Ishikawa (cell line): ENCODE measurements at regions not wholly inside any gene's neighbourhood (a gene's known extent, or its start where the extent isn't known, plus 50 kb on each side); places are given as distances from the start of the nearest gene placed in this dataset.

Experiments
- CEBPB ChIP-seq: IDR thresholded peaks from 2 replicates; pipeline ENCODE4 v1.6.1; 2012
- CREB1 ChIP-seq: IDR thresholded peaks from 2 replicates; pipeline ENCODE4 v1.6.1; 2012; ENCODE audit warnings: low read depth
- EGR1 ChIP-seq: IDR thresholded peaks from 2 replicates; pipeline ENCODE4 v1.6.1; 2012
- EP300 ChIP-seq: IDR thresholded peaks from 2 replicates; pipeline ENCODE4 v1.6.1; 2012; ENCODE audit warnings: borderline replicate concordance
- FOXM1 ChIP-seq: IDR thresholded peaks from 2 replicates; pipeline ENCODE4 v1.6.1; 2012; ENCODE audit warnings: low read depth, borderline replicate concordance
- NFIC ChIP-seq: IDR thresholded peaks from 2 replicates; pipeline ENCODE4 v1.6.1; 2012
- RAD21 ChIP-seq: IDR thresholded peaks from 2 replicates; pipeline ENCODE4 v1.6.1; 2012; ENCODE audit warnings: low read depth
- TAF1 ChIP-seq: IDR thresholded peaks from 2 replicates; pipeline ENCODE4 v1.6.1; 2012; ENCODE audit warnings: low read depth, mild to moderate bottlenecking
- TCF12 ChIP-seq: IDR thresholded peaks from 2 replicates; pipeline ENCODE4 v1.6.1; 2012; ENCODE audit warnings: low read depth
- TEAD4 ChIP-seq: IDR thresholded peaks from 2 replicates; pipeline ENCODE4 v1.6.1; 2012
- USF1 ChIP-seq: IDR thresholded peaks from 2 replicates; pipeline ENCODE4 v1.6.1; 2012
- YY1 ChIP-seq: IDR thresholded peaks from 2 replicates; pipeline ENCODE4 v1.6.1; 2012; ENCODE audit warnings: low read depth
- ZBTB7A ChIP-seq: IDR thresholded peaks from 2 replicates; pipeline ENCODE4 v1.6.1; 2012; ENCODE audit warnings: low read depth
- TF ChIP-seq, protein P1 (sequence below): IDR thresholded peaks from 2 replicates; pipeline ENCODE4 v1.6.1; 2012; ENCODE audit warnings: low read depth, mild to moderate bottlenecking
- TF ChIP-seq, protein P2 (sequence below): IDR thresholded peaks from 2 replicates; pipeline ENCODE4 v1.6.1; 2012

DNA sequence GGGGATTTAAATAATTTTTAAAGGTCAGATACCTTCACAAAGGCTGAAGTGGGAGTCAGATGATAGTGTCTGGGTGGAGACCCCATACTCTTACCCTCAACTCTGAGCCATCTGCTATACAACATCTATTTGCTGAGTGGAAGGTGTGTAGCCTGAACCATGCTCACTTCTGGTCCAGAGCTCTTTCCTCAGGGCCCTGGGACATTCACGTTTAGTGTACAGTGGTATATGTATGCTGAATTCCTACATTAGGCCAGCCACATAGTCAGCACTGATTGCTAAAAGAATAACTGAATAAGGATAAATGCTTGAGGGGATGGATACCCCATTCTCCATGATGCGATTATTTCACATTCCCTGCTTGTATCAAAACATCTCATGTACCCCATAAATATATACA lies 107.3 kb downstream of the KIF26A start:
- TF ChIP-seq EGR1 (no peak), CEBPB (no peak), ZBTB7A (no peak), TEAD4 (no peak)
- TF ChIP-seq, protein P1, sequence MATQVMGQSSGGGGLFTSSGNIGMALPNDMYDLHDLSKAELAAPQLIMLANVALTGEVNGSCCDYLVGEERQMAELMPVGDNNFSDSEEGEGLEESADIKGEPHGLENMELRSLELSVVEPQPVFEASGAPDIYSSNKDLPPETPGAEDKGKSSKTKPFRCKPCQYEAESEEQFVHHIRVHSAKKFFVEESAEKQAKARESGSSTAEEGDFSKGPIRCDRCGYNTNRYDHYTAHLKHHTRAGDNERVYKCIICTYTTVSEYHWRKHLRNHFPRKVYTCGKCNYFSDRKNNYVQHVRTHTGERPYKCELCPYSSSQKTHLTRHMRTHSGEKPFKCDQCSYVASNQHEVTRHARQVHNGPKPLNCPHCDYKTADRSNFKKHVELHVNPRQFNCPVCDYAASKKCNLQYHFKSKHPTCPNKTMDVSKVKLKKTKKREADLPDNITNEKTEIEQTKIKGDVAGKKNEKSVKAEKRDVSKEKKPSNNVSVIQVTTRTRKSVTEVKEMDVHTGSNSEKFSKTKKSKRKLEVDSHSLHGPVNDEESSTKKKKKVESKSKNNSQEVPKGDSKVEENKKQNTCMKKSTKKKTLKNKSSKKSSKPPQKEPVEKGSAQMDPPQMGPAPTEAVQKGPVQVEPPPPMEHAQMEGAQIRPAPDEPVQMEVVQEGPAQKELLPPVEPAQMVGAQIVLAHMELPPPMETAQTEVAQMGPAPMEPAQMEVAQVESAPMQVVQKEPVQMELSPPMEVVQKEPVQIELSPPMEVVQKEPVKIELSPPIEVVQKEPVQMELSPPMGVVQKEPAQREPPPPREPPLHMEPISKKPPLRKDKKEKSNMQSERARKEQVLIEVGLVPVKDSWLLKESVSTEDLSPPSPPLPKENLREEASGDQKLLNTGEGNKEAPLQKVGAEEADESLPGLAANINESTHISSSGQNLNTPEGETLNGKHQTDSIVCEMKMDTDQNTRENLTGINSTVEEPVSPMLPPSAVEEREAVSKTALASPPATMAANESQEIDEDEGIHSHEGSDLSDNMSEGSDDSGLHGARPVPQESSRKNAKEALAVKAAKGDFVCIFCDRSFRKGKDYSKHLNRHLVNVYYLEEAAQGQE: no peak
- TF ChIP-seq, protein P2, sequence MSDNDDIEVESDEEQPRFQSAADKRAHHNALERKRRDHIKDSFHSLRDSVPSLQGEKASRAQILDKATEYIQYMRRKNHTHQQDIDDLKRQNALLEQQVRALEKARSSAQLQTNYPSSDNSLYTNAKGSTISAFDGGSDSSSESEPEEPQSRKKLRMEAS: no peak

- TF ChIP-seq EP300 (no peak), CREB1 (no peak), RAD21 (no peak), USF1 (no peak), YY1 (no peak), CEBPB (no peak), FOXM1 (no peak), TEAD4 (no peak)
- TF ChIP-seq, protein P2: no peak
Measured at GRCh38 chr14:104246401-104247335, 108.3 kb downstream of the KIF26A start.

GRCh38 chr14:104247336-104248202 lies 109.2 kb downstream of the KIF26A start:
- TF ChIP-seq TAF1 (no peak), CEBPB (no peak), NFIC (no peak), EGR1 (no peak), RAD21 (no peak), CREB1 (no peak), TCF12 (no peak), ZBTB7A (no peak), YY1 (no peak), FOXM1 (no peak), USF1 (no peak)
- TF ChIP-seq, protein P1: no peak

DNA sequence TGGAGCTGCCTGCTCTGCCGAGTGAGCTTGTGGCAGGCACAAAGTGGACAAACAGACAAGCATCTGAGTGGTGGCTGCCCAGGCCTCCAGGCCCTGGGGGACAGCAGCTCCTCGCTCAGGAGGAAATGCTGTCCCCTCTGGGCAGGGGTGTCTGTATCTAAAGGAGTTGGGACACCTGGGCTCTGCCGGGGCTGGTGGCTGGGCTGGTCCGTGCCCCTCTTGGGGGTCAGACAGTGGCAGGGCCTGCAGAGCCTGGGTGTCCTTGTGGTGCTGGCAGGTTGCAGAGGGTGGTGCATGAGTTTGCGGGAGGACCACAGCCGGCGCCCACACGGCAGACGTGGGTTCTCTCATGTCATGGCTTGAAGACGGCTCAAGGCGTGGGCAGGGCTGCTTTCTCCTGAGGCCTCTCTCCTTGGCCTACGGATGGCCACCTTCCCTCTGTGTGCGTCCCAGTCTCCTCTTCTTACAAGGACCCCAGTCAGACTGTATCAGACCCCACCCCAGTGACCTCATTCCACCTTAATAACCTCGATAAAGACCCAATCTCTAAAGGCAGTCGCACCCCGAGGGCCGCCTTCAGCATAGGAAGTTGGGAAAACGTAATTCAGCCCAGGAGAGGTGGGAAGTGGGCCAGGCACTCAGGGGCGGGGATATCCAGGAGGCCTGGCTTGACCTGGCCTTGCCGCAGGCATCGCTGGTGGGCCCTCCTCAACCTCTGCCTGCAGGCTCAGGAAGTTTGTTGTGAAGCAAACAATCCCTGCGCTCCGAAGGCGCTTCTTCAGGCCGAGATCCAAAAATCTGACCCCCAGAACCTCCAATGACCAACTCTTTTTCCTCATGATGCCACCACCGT lies 110.0 kb downstream of the KIF26A start:
- TF ChIP-seq EGR1: no peak
- no peak for TF ChIP-seq ZBTB7A
- TF ChIP-seq, protein P2: no peak
- no peak for TF ChIP-seq NFIC
- no peak for TF ChIP-seq TEAD4
- TF ChIP-seq, protein P1: no peak
- TF ChIP-seq TCF12: no peak
- no peak for TF ChIP-seq YY1
- TF ChIP-seq USF1: no peak
- no peak for TF ChIP-seq CEBPB
- TF ChIP-seq FOXM1: no peak
- TF ChIP-seq TAF1: no peak
- no peak for TF ChIP-seq EP300
- TF ChIP-seq RAD21: no peak
- TF ChIP-seq CREB1: no peak
